HG03432 (cell line): ENCODE measurements at regions not wholly inside any gene's neighbourhood (a gene's known extent, or its start where the extent isn't known, plus 50 kb on each side); places are given as distances from the start of the nearest gene placed in this dataset.

Experiments
- ATAC-seq: cut with Tn5 transposase; IDR thresholded peaks from one replicate; pipeline ENCODE4 v1.9.1; 2021; ENCODE audit warnings: mild to moderate bottlenecking, moderate library complexity; ENCODE audit not compliant: unreplicated experiment

GRCh38 chr16:79697562-79698112 lies 97.1 kb upstream of the MAF start:
- ATAC-seq = no peak

GRCh38 chr16:79691007-79691406 lies 90.5 kb upstream of the MAF start:
- no peak for ATAC-seq

GRCh38 chr16:79690159-79690558 lies 89.6 kb upstream of the MAF start:
- no peak for ATAC-seq

GRCh38 chr16:79687249-79688130 lies 87.0 kb upstream of the MAF start:
- ATAC-seq = no peak

- no peak for ATAC-seq
These were observed 85.3 kb upstream of the MAF start for GRCh38 chr16:79685871-79686270.

- ATAC-seq = no peak
These were observed 78.8 kb upstream of the MAF start for GRCh38 chr16:79679334-79679733.

- no peak for ATAC-seq
These were observed 77.4 kb upstream of the MAF start for GRCh38 chr16:79677799-79678530.

GRCh38 chr16:79673635-79674034 lies 73.1 kb upstream of the MAF start:
- ATAC-seq = no peak

- no peak for ATAC-seq
These were observed 72.0 kb upstream of the MAF start for GRCh38 chr16:79672524-79672923.

- no peak for ATAC-seq
These were observed 68.0 kb upstream of the MAF start for GRCh38 chr16:79668502-79668901.

GRCh38 chr16:79665970-79666369 lies 65.4 kb upstream of the MAF start:
- no peak for ATAC-seq

- no peak for ATAC-seq
These were observed 63.9 kb upstream of the MAF start for GRCh38 chr16:79664407-79664806.

- no peak for ATAC-seq
These were observed 62.3 kb upstream of the MAF start for GRCh38 chr16:79662669-79663313.

GRCh38 chr16:79662122-79662521 lies 61.6 kb upstream of the MAF start:
- no peak for ATAC-seq

GRCh38 chr16:79661578-79661977 lies 61.0 kb upstream of the MAF start:
- ATAC-seq = no peak

- no peak for ATAC-seq
These were observed 58.8 kb upstream of the MAF start for GRCh38 chr16:79659344-79659743.

- no peak for ATAC-seq
These were observed 57.9 kb upstream of the MAF start for GRCh38 chr16:79658301-79659033.

GRCh38 chr16:79656553-79657115 lies 56.1 kb upstream of the MAF start:
- no peak for ATAC-seq

GRCh38 chr16:79653373-79653891 lies 52.9 kb upstream of the MAF start:
- no peak for ATAC-seq

- ATAC-seq = no peak
These were observed 50.8 kb upstream of the MAF start for GRCh38 chr16:79651363-79651762.
